K562 (cell line): ENCODE measurements at regions not wholly inside any gene's neighbourhood (a gene's known extent, or its start where the extent isn't known, plus 50 kb on each side); places are given as distances from the start of the nearest gene placed in this dataset.

ENCODE experiments used
- ATAC-seq: fragments of 200-7000 bp; cut with Tn5 transposase; 3 replicates; pipeline ENCODE4 v1.9.1; 2020; ENCODE audit warnings: moderate library complexity
- BruUV-seq: library from RNA; stranded (reverse); fragments of 400-500 nt; replicated peaks from 2 replicates; lab custom pipeline; 2021; lab: Mats Ljungman, UMichigan
- CTCF ChIA-PET: fragments of 300-600 bp; formaldehyde crosslinking; extraction: SDS; loops from one replicate; lab custom pipeline; 2021; ENCODE audit warnings: low intra/inter-chr PET ratio; lab: Yijun Ruan, JAX
- POLR2A ChIA-PET: fragments of 300-600, 350-650 bp; sonication (Branson Sonifier 250); formaldehyde crosslinking; extraction: SDS; loops from one replicate; lab custom pipeline; 2021; ENCODE audit warnings: antibody characterized with exemption, inconsistent platforms; lab: Yijun Ruan, JAX
- DNase-seq, 4 experiments: peaks; one replicate each; pipeline versions ENCODE4 v3.0.0 to v3.0.0-alpha.2; 2011 to 2018; ENCODE audit warnings: low spot score in 3 of 4, mixed read lengths in 3 of 4; ENCODE audit errors: extremely low read depth in 1 of 4
- FAIRE-seq: peaks from 2 replicates; lab custom pipeline; 2011; peaks lifted over from hg19 to GRCh38; lab: Jason Lieb, UNC
- H2AFZ ChIP-seq: 2 replicates; pipeline ENCODE4 v1.6.0; 2011; ENCODE audit warnings: low read depth, low read length, control low read depth, inconsistent platforms
- H3K27ac ChIP-seq: fragments of 200-600 bp; 3 replicates; pipeline ENCODE4 v1.8.0; 2011; ENCODE audit warnings: low read depth, mild to moderate bottlenecking, control low read depth, inconsistent platforms, low read length, moderate library complexity, mixed read lengths; ENCODE audit errors: extremely low read depth
- H3K27me3 ChIP-seq, 2 experiments: fragments of 300-600 bp in 1 of 2; 2 replicates in 1 of 2; 3 replicates in 1 of 2; pipeline versions ENCODE4 v1.6.0 to v1.8.0; 2011; ENCODE audit warnings: inconsistent platforms in 2 of 2, low read length in 2 of 2, mild to moderate bottlenecking in 1 of 2, mixed read lengths in 1 of 2, moderate library complexity in 1 of 2; ENCODE audit not compliant: control insufficient read depth in 2 of 2, insufficient read depth in 2 of 2
- H3K36me3 ChIP-seq: fragments of 300-600 bp; 3 replicates; pipeline ENCODE4 v1.8.0; 2011; ENCODE audit warnings: mild to moderate bottlenecking, low read length, inconsistent platforms; ENCODE audit not compliant: control insufficient read depth, insufficient read depth
- H3K4me1 ChIP-seq, 2 experiments: fragments of 200-600 bp in 1 of 2; replicated peaks in 1 of 2; 2 replicates in 1 of 2; 3 replicates in 1 of 2; pipeline versions ENCODE4 v1.5.1 to v1.8.0; 2011; ENCODE audit warnings: inconsistent platforms in 2 of 2, low read length in 2 of 2, mild to moderate bottlenecking in 1 of 2, mixed read lengths in 1 of 2, moderate library complexity in 1 of 2; ENCODE audit not compliant: control insufficient read depth in 2 of 2, insufficient read depth in 2 of 2
- H3K4me2 ChIP-seq: 2 replicates; pipeline ENCODE4 v1.6.1; 2011; ENCODE audit warnings: low read length, control low read depth, inconsistent platforms, mixed read lengths; ENCODE audit not compliant: insufficient read depth
- H3K4me3 ChIP-seq: fragments of 200-600 bp; sonication (generic), shearing (Covaris generic); 2 replicates; pipeline ENCODE4 v1.5.1; 2016; ENCODE audit warnings: control low read depth, inconsistent platforms
- H3K79me2 ChIP-seq: fragments of 200-600 bp; 3 replicates; pipeline ENCODE4 v1.8.0; 2011; ENCODE audit warnings: low read length, inconsistent platforms; ENCODE audit not compliant: control insufficient read depth, insufficient read depth
- H3K9ac ChIP-seq, 2 experiments: 2 replicates each; pipeline versions ENCODE4 v1.6.0 to v1.6.1; 2011; ENCODE audit warnings: low read depth in 2 of 2, low read length in 2 of 2, control low read depth in 1 of 2, inconsistent platforms in 1 of 2, mild to moderate bottlenecking in 1 of 2, mixed read lengths in 1 of 2; ENCODE audit not compliant: insufficient read depth in 1 of 2
- H3K9me1 ChIP-seq: one replicate; pipeline ENCODE4 v1.6.0; 2011; ENCODE audit warnings: inconsistent platforms, mild to moderate bottlenecking, low read length, moderate library complexity; ENCODE audit not compliant: control insufficient read depth, insufficient read depth
- H3K9me3 ChIP-seq: replicated peaks from 2 replicates; pipeline ENCODE4 v1.5.1; 2011; ENCODE audit warnings: low read depth, low read length, inconsistent platforms; ENCODE audit not compliant: control insufficient read depth, insufficient read depth
- H4K20me1 ChIP-seq: replicated peaks from 2 replicates; pipeline ENCODE4 v1.6.1; 2011; ENCODE audit warnings: low read length, inconsistent platforms, mixed read lengths; ENCODE audit not compliant: control insufficient read depth, insufficient read depth
- CBX8 ChIP-seq: fragments of 200-600 bp; sonication (generic); IDR thresholded peaks from 2 replicates; pipeline ENCODE4 v1.6.1; 2012; ENCODE audit warnings: borderline replicate concordance, mixed run types, low read depth, mild to moderate bottlenecking, moderate library complexity, mixed read lengths, low read length, control low read depth, inconsistent platforms; ENCODE audit not compliant: poor library complexity, severe bottlenecking; ENCODE audit errors: extremely low read depth
- ERF ChIP-seq: fragments of 450-650 bp; formaldehyde crosslinking; IDR thresholded peaks from 2 replicates; pipeline ENCODE4 v1.4.0; 2020; ENCODE audit warnings: mild to moderate bottlenecking, mixed read lengths
- FOXK1 ChIP-seq: sonication (generic); formaldehyde crosslinking; IDR thresholded peaks from 2 replicates; pipeline ENCODE4 v1.8.0; 2022; ENCODE audit warnings: missing genetic modification reagents, mild to moderate bottlenecking, borderline replicate concordance
- PHTF2 ChIP-seq: fragments of 250-450 bp; sonication (Bioruptor Pico); IDR thresholded peaks from 2 replicates; pipeline ENCODE4 v1.5.0; 2021; ENCODE audit warnings: mild to moderate bottlenecking
- RBM15 ChIP-seq: fragments of 200-400 bp; formaldehyde crosslinking; IDR thresholded peaks from 2 replicates; pipeline ENCODE4 v1.6.1; 2018; ENCODE audit warnings: mild to moderate bottlenecking, low read length, moderate library complexity; ENCODE audit not compliant: insufficient read depth
- SNIP1 ChIP-seq: fragments of 450-650 bp; IDR thresholded peaks from 2 replicates; pipeline ENCODE4 v1.7.1; 2017; ENCODE audit warnings: low read depth, mild to moderate bottlenecking
- THRAP3 ChIP-seq: fragments of 450-650 bp; IDR thresholded peaks from 2 replicates; pipeline ENCODE4 v1.6.1; 2016; ENCODE audit warnings: mild to moderate bottlenecking, inconsistent platforms, borderline replicate concordance
- ZNF436 ChIP-seq: fragments of 250-450, 450-650 bp; sonication (Bioruptor Pico); formaldehyde crosslinking; IDR thresholded peaks from 2 replicates; pipeline ENCODE4 v1.7.0; 2020; ENCODE audit warnings: mild to moderate bottlenecking
- WGBS: fragments of 100-300 bp; shearing (Covaris generic); methylation state at CpG from one replicate; pipeline ENCODE4 v1.1.6; 2016; ENCODE audit warnings: low coverage, mixed read lengths; ENCODE audit not compliant: insufficient coverage; ENCODE audit errors: missing lambda C conversion rate; 5-methylcytosine and 5-hydroxymethylcytosine counted together
- in situ Hi-C: fragments of 300-500 bp; cut with MboI; formaldehyde crosslinking; loops from 4 replicates; pipeline ENCODE4 v1.15.0; 2018; ENCODE audit warnings: inconsistent platforms, mixed read lengths
- intact Hi-C: fragments of 100-400 bp; cut with micrococcal nuclease; formaldehyde crosslinking; loops from 2 replicates; pipeline ENCODE4 v1.14.2; 2022
- TF ChIP-seq, protein P1 (sequence below): fragments of 250-450 bp; sonication (Bioruptor Pico); IDR thresholded peaks from 2 replicates; pipeline ENCODE4 v1.5.0; 2021
- TF ChIP-seq, protein P2 (sequence below): sonication (generic); formaldehyde crosslinking; IDR thresholded peaks from 2 replicates; pipeline ENCODE4 v1.8.0; 2022; ENCODE audit warnings: mild to moderate bottlenecking, low read depth, missing genetic modification reagents
- TF ChIP-seq, protein P3 (sequence below): fragments of 450-650 bp; IDR thresholded peaks from 2 replicates; pipeline ENCODE4 v1.6.1; 2016; ENCODE audit warnings: antibody characterized with exemption

DNA sequence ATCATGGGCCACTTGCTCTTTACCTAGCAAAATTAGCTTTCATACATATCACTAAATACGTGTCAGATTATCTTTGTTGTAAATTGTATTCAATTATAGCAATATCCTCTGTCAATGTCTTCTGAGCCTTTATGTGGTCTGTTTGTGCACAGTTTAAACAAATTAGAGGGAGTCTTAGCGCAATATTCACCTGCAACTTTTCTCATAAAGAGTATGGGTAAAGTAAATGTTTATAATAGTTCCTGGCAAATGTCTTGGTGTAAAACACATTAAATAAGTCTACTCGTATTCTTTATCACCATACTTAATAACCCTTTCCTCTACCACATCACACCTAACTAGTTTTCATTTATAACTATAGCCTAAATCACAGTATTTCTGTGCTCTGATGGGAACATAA, 169.0 kb downstream of the PCSK1 start:
- H3K4me1 ChIP-seq: peaks cover 0 to 2% of the 10 kb centered on the region in 2 experiments; a peak in 1 of 5 replicates
- in situ Hi-C loops: no loop called here
- H3K79me2 ChIP-seq: no peaks in the 10 kb centered on the region
- POLR2A ChIA-PET: no interaction called here
- DNase-seq: no peak
- no peaks in the 10 kb centered on the region for H3K9me1 ChIP-seq
- 0% methylated on average over 3 of the region's 3 CpGs for WGBS
- TF ChIP-seq ERF: no peak
- no peak for TF ChIP-seq THRAP3
- TF ChIP-seq, protein P1, sequence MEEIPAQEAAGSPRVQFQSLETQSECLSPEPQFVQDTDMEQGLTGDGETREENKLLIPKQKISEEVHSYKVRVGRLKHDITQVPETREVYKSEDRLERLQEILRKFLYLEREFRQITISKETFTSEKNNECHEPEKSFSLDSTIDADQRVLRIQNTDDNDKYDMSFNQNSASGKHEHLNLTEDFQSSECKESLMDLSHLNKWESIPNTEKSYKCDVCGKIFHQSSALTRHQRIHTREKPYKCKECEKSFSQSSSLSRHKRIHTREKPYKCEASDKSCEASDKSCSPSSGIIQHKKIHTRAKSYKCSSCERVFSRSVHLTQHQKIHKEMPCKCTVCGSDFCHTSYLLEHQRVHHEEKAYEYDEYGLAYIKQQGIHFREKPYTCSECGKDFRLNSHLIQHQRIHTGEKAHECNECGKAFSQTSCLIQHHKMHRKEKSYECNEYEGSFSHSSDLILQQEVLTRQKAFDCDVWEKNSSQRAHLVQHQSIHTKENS (CRISPR knock-in tag): no peak
- no peak for TF ChIP-seq SNIP1
- TF ChIP-seq, protein P2, sequence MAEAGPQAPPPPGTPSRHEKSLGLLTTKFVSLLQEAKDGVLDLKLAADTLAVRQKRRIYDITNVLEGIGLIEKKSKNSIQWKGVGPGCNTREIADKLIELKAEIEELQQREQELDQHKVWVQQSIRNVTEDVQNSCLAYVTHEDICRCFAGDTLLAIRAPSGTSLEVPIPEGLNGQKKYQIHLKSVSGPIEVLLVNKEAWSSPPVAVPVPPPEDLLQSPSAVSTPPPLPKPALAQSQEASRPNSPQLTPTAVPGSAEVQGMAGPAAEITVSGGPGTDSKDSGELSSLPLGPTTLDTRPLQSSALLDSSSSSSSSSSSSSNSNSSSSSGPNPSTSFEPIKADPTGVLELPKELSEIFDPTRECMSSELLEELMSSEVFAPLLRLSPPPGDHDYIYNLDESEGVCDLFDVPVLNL (CRISPR knock-in tag): no peak
- TF ChIP-seq, protein P3, sequence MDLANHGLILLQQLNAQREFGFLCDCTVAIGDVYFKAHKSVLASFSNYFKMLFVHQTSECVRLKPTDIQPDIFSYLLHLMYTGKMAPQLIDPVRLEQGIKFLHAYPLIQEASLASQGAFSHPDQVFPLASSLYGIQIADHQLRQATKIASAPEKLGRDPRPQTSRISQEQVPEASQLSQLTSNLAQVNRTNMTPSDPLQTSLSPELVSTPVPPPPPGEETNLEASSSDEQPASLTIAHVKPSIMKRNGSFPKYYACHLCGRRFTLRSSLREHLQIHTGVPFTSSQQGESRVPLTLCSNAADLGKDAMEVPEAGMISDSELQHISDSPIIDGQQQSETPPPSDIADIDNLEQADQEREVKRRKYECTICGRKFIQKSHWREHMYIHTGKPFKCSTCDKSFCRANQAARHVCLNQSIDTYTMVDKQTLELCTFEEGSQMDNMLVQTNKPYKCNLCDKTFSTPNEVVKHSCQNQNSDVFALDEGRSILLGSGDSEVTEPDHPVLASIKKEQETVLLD: no peak
- no peak for TF ChIP-seq FOXK1 (CRISPR knock-in tag)
- TF ChIP-seq ZNF436 (CRISPR knock-in tag): no peak
- no peak for TF ChIP-seq PHTF2 (CRISPR knock-in tag)
- TF ChIP-seq CBX8: no peak
- TF ChIP-seq RBM15: no peak
- TF ChIP-seq, all 486 proteins: peak for 0
- no peak overlapping the region for H3K4me2 ChIP-seq
- intact Hi-C loops: no loop called here
- H3K9me3 ChIP-seq: no peaks in the 10 kb centered on the region
- FAIRE-seq (no peak), ATAC-seq (no peak)
- CTCF ChIA-PET: no interaction called here
- H3K4me3 ChIP-seq: no peak overlapping the region
- H3K27ac ChIP-seq: no peak overlapping the region
- BruUV-seq: no TSS peak
- H3K27me3 ChIP-seq: no peaks in the 10 kb centered on the region
- H4K20me1 ChIP-seq: no peaks in the 10 kb centered on the region
- no peak overlapping the region for H3K9ac ChIP-seq
- H3K36me3 ChIP-seq: no peaks in the 10 kb centered on the region
- no peak overlapping the region for H2AFZ ChIP-seq
